GM23248 (cell line): ENCODE measurements at regions not wholly inside any gene's neighbourhood (a gene's known extent, or its start where the extent isn't known, plus 50 kb on each side); places are given as distances from the start of the nearest gene placed in this dataset. TPM values are rescaled to one million over a fixed set of nuclear protein-coding genes. Genes with fewer than 3 reads are reported as not detected.
A peak's percentile ranks its signal among the peaks of the same experiment; 100 is the strongest.
"Not testable (repeated sequence)": the region's sequence is repeated elsewhere in the genome, so short reads cannot be mapped to it uniquely, and the experiment has no call there.

ENCODE experiments used
- DNase-seq: peaks from one replicate; pipeline ENCODE4 v3.0.0-alpha.2; 2015
- H2AFZ ChIP-seq: fragments of 200-600 bp; sonication (generic); 2 replicates; pipeline ENCODE4 v1.6.1; 2016; ENCODE audit warnings: antibody characterized with exemption
- H3F3A ChIP-seq: fragments of 200-600 bp; sonication (generic); 2 replicates; pipeline ENCODE4 v1.6.1; 2016; ENCODE audit warnings: mild to moderate bottlenecking, antibody characterized with exemption, mixed run types; ENCODE audit not compliant: insufficient read depth
- H3K27ac ChIP-seq: fragments of 200-600 bp; sonication (generic); 2 replicates; pipeline ENCODE4 v1.5.1; 2016; ENCODE audit warnings: mild to moderate bottlenecking
- H3K27me3 ChIP-seq: fragments of 200-600 bp; sonication (generic); replicated peaks from 2 replicates; pipeline ENCODE4 v1.6.1; 2016; ENCODE audit warnings: mild to moderate bottlenecking; ENCODE audit not compliant: insufficient read depth
- H3K36me3 ChIP-seq: fragments of 200-600 bp; sonication (generic); 2 replicates; pipeline ENCODE4 v1.6.1; 2016; ENCODE audit warnings: low read depth, mild to moderate bottlenecking
- H3K4me1 ChIP-seq: fragments of 200-600 bp; sonication (generic); 2 replicates; pipeline ENCODE4 v1.6.1; 2016; ENCODE audit warnings: mild to moderate bottlenecking; ENCODE audit not compliant: insufficient read depth
- H3K4me2 ChIP-seq: fragments of 200-600 bp; sonication (generic); one replicate; pipeline ENCODE4 v1.6.1; 2016; ENCODE audit warnings: mild to moderate bottlenecking; ENCODE audit not compliant: unreplicated experiment
- H3K4me3 ChIP-seq: fragments of 200-600 bp; sonication (generic); 2 replicates; pipeline ENCODE4 v1.5.1; 2016; ENCODE audit warnings: mild to moderate bottlenecking
- H3K79me2 ChIP-seq: fragments of 200-600 bp; sonication (generic); 2 replicates; pipeline ENCODE4 v1.6.1; 2016; ENCODE audit warnings: mild to moderate bottlenecking; ENCODE audit not compliant: insufficient read depth
- H3K9ac ChIP-seq: fragments of 200-600 bp; sonication (generic); 2 replicates; pipeline ENCODE4 v1.6.1; 2016; ENCODE audit warnings: mild to moderate bottlenecking
- H3K9me2 ChIP-seq: fragments of 200-600 bp; sonication (generic); 2 replicates; pipeline ENCODE4 v1.6.1; 2016; ENCODE audit warnings: mixed run types, mild to moderate bottlenecking, moderate library complexity; ENCODE audit not compliant: insufficient read depth
- H3K9me3 ChIP-seq: fragments of 200-600 bp; sonication (generic); one replicate; pipeline ENCODE4 v1.6.1; 2017; ENCODE audit warnings: low read depth
- H4K20me1 ChIP-seq: fragments of 200-600 bp; sonication (generic); 2 replicates; pipeline ENCODE4 v1.6.0; 2016; ENCODE audit not compliant: insufficient read depth
- EZH2 ChIP-seq: fragments of 200-600 bp; sonication (generic); IDR thresholded peaks from 2 replicates; pipeline ENCODE4 v1.6.1; 2018; ENCODE audit warnings: antibody characterized with exemption, mild to moderate bottlenecking; ENCODE audit not compliant: insufficient read depth, poor library complexity, severe bottlenecking
- EZH2phosphoT487 ChIP-seq: fragments of 200-600 bp; sonication (generic); IDR thresholded peaks from 2 replicates; pipeline ENCODE4 v1.6.1; 2018; ENCODE audit warnings: antibody characterized with exemption, moderate library complexity, mild to moderate bottlenecking, low read depth; ENCODE audit not compliant: insufficient read depth
- WGBS, 2 experiments: methylation state at CpG; one replicate each; pipeline ENCODE4 v1.1.6; 2015 to 2017; ENCODE audit warnings: low lambda C conversion rate in 2 of 2, low coverage in 1 of 2; ENCODE audit errors: missing lambda C conversion rate in 2 of 2; 5-methylcytosine and 5-hydroxymethylcytosine counted together
- in situ Hi-C: fragments of 300-500 bp; cut with MboI; formaldehyde crosslinking; loops from 2 replicates; pipeline ENCODE4 v1.15.0; 2020
- microRNA counts: library from miRNA; unstranded; fragments of <30 nt; microRNA quantifications from one replicate; lab custom pipeline; 2016
- microRNA-seq: library from miRNA; unstranded; fragments of <30 nt; microRNA quantifications from one replicate; pipeline ENCODE4, GENCODE V29; 2016; ENCODE audit warnings: borderline number of aligned reads
- small RNA-seq: library from RNA; depleted of rRNA; stranded (forward); fragments of <200 nt; gene quantifications from one replicate; pipeline ENCODE3, GENCODE V24; 2014; ENCODE audit warnings: low read depth, low replicate concordance

DNA sequence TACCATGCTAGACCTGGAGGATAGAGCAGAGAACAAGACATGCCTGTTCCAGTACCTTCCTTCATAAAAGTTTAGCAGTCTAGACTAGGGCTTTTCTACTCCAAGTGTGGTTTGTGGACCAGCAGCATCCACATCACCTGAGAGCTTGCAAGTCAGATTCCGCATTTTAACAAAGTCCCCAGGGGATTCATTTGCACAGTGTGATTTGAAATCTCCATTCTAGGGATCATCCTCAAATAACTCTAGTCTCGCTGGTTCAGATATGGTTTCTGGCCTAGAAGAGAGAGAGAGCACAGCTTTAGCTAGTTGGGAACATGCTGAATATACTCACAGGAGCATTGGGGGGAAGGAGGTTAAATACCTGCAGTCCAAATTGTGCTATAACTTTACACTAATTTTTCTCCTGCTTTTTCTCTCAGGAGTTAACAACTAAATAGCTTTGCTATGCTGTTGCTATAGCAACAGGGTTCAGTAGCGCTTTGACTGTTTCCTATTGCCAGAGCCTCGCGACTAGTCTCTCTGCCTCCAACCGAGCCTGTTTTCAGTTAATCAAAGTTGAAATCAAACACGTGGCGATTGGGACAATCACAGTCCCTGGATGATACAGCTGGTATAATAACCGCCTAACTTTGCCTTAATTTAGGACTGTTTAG is 64.0 kb upstream of the RASGRF1 start:
- Histone ChIP-seq H2AFZ (no peak overlapping the region), H4K20me1 (no peaks in the 10 kb centered on the region), H3K27me3 (peaks cover 10% of the 10 kb centered on the region; the same call in 1 of the 2 replicates), H3K9ac (no peak overlapping the region), H3K4me3 (no peak overlapping the region), H3K4me2 (no peak overlapping the region), H3F3A (no peaks in the 10 kb centered on the region), H3K9me2 (no peaks in the 10 kb centered on the region), H3K9me3 (no peaks in the 10 kb centered on the region), H3K36me3 (no peaks in the 10 kb centered on the region), H3K79me2 (no peaks in the 10 kb centered on the region), H3K4me1 (no peaks in the 10 kb centered on the region), H3K27ac (no peak overlapping the region)
- WGBS, 2 experiments, result 7 to 9% methylated on average over 9 of the region's 9 CpGs
- in situ Hi-C loops, result no loop called here
- DNase-seq, result peak; percentile 30
- TF ChIP-seq EZH2 (no peak), EZH2phosphoT487 (no peak)

DNA sequence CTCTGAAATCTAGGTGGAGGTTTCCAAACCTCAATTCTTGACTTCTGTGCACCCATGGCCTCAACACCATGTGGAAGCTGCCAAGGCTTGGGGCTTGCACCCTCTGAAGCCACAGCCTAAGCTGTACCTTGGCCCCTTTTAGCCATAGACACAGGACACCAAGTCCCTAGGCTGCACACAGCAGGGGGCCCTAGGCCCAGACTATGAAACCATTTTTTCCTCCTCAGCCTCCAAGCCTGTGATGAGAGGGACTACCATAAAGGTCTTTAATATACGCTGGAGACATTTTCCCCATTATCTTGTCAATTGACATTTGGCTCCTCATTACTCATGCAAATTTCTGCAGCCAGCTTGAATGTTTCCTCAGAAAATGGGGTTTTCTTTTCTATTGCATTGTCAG is 53.7 kb upstream of the RASGRF1 start:
- H3K27ac ChIP-seq, H3K4me1 ChIP-seq, H3K4me2 ChIP-seq, H3K4me3 ChIP-seq, H3F3A ChIP-seq, H3K27me3 ChIP-seq, DNase-seq, H3K79me2 ChIP-seq, H3K36me3 ChIP-seq, H2AFZ ChIP-seq, H3K9me2 ChIP-seq, H3K9me3 ChIP-seq, H3K9ac ChIP-seq, in situ Hi-C loops, H4K20me1 ChIP-seq: not testable (repeated sequence)
- WGBS, 2 experiments, result 39 to 42% methylated on average over 1 of the region's 1 CpG

DNA sequence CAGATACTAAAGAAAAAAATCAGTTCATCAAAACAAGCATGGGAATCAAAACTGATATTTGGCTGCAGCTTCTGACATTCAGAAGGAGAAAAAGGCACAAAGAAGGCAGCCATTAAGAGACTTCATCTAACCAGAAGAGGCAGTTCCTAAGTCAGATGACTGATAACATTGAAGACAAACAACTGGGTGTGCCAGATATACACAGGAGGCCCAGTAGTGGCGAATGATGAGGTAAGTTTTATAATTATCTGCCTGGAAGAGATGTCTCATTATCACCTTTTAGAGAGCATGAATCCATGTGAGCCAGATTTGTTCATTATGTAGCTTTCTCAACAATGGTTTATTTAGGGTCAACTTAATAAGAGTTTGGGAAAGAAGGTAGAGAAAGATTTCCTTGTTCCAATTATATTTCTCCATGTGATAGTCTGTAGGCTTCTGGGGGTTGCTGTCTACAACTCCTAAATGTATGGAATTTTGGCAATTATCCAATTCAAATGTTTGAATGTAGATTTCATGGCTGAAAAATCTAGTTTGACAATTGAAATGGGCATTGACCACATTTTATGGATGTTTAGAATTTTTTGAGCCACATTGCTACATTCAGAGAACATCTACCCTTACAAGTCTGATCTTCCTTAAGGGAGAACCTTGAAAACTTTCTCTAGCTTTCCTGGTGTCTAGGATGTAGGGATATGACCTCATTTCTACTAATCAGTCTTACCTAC is 50.4 kb upstream of the RASGRF1 start:
- no peak overlapping the region for H3K27ac ChIP-seq

More for the DNA sequence above, 50.4 kb upstream of the RASGRF1 start:
- DNase-seq, result no peak
- no peaks in the 10 kb centered on the region for H3F3A ChIP-seq
- H4K20me1 ChIP-seq, result no peaks in the 10 kb centered on the region
- no peak overlapping the region for H2AFZ ChIP-seq
- no peak overlapping the region for H3K4me3 ChIP-seq
- H3K9me2 ChIP-seq, result no peaks in the 10 kb centered on the region
- no peak overlapping the region for H3K9ac ChIP-seq
- H3K4me2 ChIP-seq, result no peak overlapping the region
- H3K27me3 ChIP-seq, result peaks cover 3% of the 10 kb centered on the region; the same call in 1 of the 2 replicates
- in situ Hi-C loops, result no loop called here
- whole genome bisulfite sequencing, 2 experiments, result 12 to 13% methylated on average over 1 of the region's 1 CpG
- H3K9me3 ChIP-seq, result no peaks in the 10 kb centered on the region
- no peaks in the 10 kb centered on the region for H3K4me1 ChIP-seq
- H3K79me2 ChIP-seq, result no peaks in the 10 kb centered on the region
- H3K36me3 ChIP-seq, result no peaks in the 10 kb centered on the region
- TF ChIP-seq EZH2 (no peak), EZH2phosphoT487 (no peak)

MicroRNAs in the stretch of these regions (microRNA counts, 767-probe panel; counts per million panel counts)
- microRNA hsa-miR-184 (lab: Ali Mortazavi, UCI), result 447 counts per million, percentile 86 among the panel's probes with 10 or more counts

Small RNA genes lying in the stretch of these regions (microRNA-seq; reads per million reads assigned to microRNA genes)
- not detected for gene MIR184

Small RNA genes lying in the stretch of these regions (small RNA-seq; reads per million reads assigned to genes)
- gene MIR184, result not detected
